HG02938 (cell line): ENCODE measurements at regions not wholly inside any gene's neighbourhood (a gene's known extent, or its start where the extent isn't known, plus 50 kb on each side); places are given as distances from the start of the nearest gene placed in this dataset.

Experiments used
- ATAC-seq: cut with Tn5 transposase; IDR thresholded peaks from one replicate; pipeline ENCODE4 v1.9.1; 2021; ENCODE audit warnings: mild to moderate bottlenecking, moderate library complexity; ENCODE audit not compliant: unreplicated experiment

DNA sequence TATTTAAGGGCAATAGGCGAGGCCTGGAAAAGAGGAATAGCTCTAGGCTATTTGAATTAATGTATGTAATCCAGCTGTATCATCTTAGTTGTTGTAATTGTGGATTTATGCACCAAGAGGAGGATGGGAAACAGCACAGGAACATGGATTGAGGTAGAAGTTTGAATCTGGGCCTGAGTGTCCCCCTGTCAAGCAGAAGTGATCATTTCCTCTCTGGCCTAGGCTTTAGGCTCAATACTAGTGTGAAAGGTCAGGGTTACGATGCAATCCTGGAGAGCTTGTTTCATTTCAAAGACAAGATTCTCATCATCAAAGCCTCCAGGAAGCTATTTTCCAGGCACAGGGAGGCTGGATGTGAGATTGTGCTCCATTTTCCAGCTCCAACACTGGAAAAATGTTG is 77.9 kb upstream of the HSD17B12 start:
- ATAC-seq: no peak

DNA sequence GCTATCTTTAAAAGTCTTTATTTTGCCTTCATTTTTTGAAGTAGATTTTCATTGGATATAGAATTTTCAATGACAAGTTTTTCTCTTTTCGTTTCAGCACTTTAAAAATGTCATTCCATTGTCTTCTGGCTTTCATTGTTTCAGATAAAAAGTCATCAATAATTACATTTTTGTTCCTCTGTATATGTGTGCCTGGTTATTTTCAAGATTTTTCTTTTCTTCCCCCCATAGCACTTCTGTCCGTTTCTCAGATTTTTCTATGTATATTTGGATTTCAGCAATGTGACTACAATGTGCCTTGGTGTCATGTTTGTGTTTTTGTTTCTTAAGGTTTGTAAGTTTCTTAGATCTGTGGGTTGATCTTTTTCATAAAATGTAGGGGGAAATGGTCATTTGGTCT is 66.3 kb upstream of the HSD17B12 start:
- ATAC-seq: no peak

DNA sequence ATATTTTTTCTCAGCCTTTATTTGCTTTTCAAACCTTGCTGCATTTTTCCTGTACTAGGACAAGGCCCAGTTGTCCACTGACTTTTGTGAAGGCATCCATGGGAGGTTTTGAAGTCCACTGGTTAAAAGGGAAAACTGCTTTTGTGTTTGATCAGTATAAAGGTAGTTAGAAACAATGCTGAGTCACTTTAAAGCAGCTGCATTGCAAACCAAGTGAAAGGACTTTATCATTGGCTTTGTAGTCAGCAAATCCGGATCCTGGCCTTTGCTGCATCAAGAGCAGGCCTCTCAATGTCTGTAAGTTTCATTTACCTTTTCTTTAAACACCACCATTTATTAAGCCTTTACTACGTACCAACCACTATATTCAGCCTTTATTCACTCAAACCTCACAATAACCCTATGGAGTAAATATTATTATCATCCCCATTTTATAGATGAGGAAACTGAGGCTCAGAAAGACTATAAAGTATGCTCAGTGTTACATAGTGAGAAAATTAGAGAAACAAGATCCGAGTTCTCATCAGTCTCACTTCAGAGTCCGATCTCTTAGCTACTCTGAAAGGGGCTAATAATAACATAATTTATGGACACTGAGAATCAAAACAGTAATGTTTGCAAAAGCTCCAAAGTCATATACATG is 60.6 kb upstream of the HSD17B12 start:
- no peak for ATAC-seq

DNA sequence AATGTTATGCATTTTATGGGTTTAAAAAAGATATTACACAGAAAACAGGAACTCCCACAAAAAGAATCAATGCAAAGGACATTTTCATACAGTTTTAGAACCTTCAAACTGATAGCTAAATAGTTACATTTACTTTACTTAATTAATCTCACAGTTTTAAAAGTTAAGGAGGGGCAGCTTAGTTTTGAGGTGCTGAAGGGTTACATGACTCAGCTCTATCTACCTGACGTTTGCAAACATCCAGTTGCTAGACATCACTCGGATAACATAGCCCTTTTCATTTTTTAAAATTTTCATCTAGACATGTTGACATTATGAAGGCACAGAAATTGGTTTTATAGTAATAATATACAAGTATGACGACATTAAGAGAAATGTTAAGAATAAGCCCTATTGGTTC is 53.7 kb upstream of the HSD17B12 start:
- no peak for ATAC-seq
